PC-9 (cell line): ENCODE measurements at regions not wholly inside any gene's neighbourhood (a gene's known extent, or its start where the extent isn't known, plus 50 kb on each side); places are given as distances from the start of the nearest gene placed in this dataset.

Experiments
- BruUV-seq: library from RNA; stranded (reverse); fragments of 400-500 nt; replicated peaks from 2 replicates; lab custom pipeline; 2021; lab: Mats Ljungman, UMichigan
- CTCF ChIA-PET: fragments of 300-600 bp; sonication (Branson Sonifier 250); formaldehyde crosslinking; loops from one replicate; lab custom pipeline; 2022; ENCODE audit warnings: antibody characterized with exemption; lab: Charles Lee
- POLR2A ChIA-PET: fragments of 300-600 bp; sonication (Branson Sonifier 250); formaldehyde crosslinking; loops from one replicate; lab custom pipeline; 2022; ENCODE audit warnings: antibody characterized with exemption; ENCODE audit not compliant: unreplicated experiment; lab: Charles Lee
- DNase-seq, 2 experiments: peaks; one replicate each; pipeline versions ENCODE4 v3.0.0 to v3.0.0-alpha.2; 2015 to 2022; ENCODE audit warnings: mixed read lengths in 1 of 2
- H2AFZ ChIP-seq: fragments of 200-600 bp; sonication (generic); 2 replicates; pipeline ENCODE4 v1.8.1; 2017; ENCODE audit warnings: antibody characterized with exemption
- H3F3A ChIP-seq: fragments of 200-600 bp; sonication (generic); 2 replicates; pipeline ENCODE4 v1.8.1; 2017; ENCODE audit warnings: antibody characterized with exemption, mild to moderate bottlenecking, low read depth; ENCODE audit not compliant: insufficient read depth
- H3K27ac ChIP-seq: fragments of 200-600 bp; sonication (generic); 2 replicates; pipeline ENCODE4 v1.6.1; 2016; ENCODE audit warnings: mixed run types
- H3K27me3 ChIP-seq: fragments of 200-600 bp; sonication (generic); 2 replicates; pipeline ENCODE4 v1.6.1; 2016; ENCODE audit warnings: low read depth, mixed run types; ENCODE audit not compliant: insufficient read depth
- H3K36me3 ChIP-seq: fragments of 200-600 bp; sonication (generic); 2 replicates; pipeline ENCODE4 v1.6.1; 2016; ENCODE audit warnings: low read depth, mixed run types
- H3K4me1 ChIP-seq: fragments of 200-600 bp; sonication (generic); replicated peaks from 2 replicates; pipeline ENCODE4 v1.6.1; 2016; ENCODE audit warnings: mixed run types; ENCODE audit not compliant: insufficient read depth
- H3K4me2 ChIP-seq: fragments of 200-600 bp; sonication (generic); 2 replicates; pipeline ENCODE4 v1.6.1; 2017; ENCODE audit warnings: mixed run types
- H3K4me3 ChIP-seq: fragments of 200-600 bp; sonication (generic); 2 replicates; pipeline ENCODE4 v1.6.1; 2016; ENCODE audit warnings: mixed run types
- H3K79me2 ChIP-seq: fragments of 200-600 bp; sonication (generic); 2 replicates; pipeline ENCODE4 v1.6.1; 2017; ENCODE audit warnings: low read depth, mixed run types
- H3K9me2 ChIP-seq: fragments of 200-600 bp; sonication (generic); 2 replicates; pipeline ENCODE4 v1.8.1; 2017; ENCODE audit warnings: mild to moderate bottlenecking; ENCODE audit not compliant: insufficient read depth
- H3K9me3 ChIP-seq: fragments of 200-600 bp; sonication (generic); 2 replicates; pipeline ENCODE4 v1.8.1; 2016; ENCODE audit warnings: low read depth; ENCODE audit not compliant: insufficient read depth
- H4K20me1 ChIP-seq: fragments of 200-600 bp; sonication (generic); 2 replicates; pipeline ENCODE4 v1.8.1; 2017; ENCODE audit not compliant: insufficient read depth
- CTCF ChIP-seq: fragments of 200-600 bp; sonication (generic); conservative IDR thresholded peaks from 2 replicates; pipeline ENCODE4 v1.6.1; 2017; ENCODE audit warnings: mixed run types, antibody characterized with exemption, mild to moderate bottlenecking, moderate library complexity
- EZH2 ChIP-seq: fragments of 200-600 bp; sonication (generic); IDR thresholded peaks from 2 replicates; pipeline ENCODE4 v1.8.0; 2017; ENCODE audit warnings: antibody characterized with exemption, low read depth
- intact Hi-C: fragments of 100-400 bp; cut with micrococcal nuclease; formaldehyde crosslinking; loops from one replicate; pipeline ENCODE4 v1.10.0; 2022; ENCODE audit not compliant: unreplicated experiment

GRCh38 chr10:3532644-3533043 lies 252.4 kb downstream of the KLF6 start:
- H3K79me2 ChIP-seq: no peaks in the 10 kb centered on the region
- peak overlapping the region; percentile 46; the same call in 1 of the 2 replicates for H3K4me3 ChIP-seq
- no TSS peak for BruUV-seq
- no peaks in the 10 kb centered on the region for H3K27me3 ChIP-seq
- peaks cover 17% of the 10 kb centered on the region for H3K4me1 ChIP-seq
- peak overlapping the region; percentile 96 for H3K27ac ChIP-seq
- ChIA-PET CTCF (no interaction called here), POLR2A (no interaction called here)
- H3F3A ChIP-seq: peaks cover 8% of the 10 kb centered on the region
- TF ChIP-seq CTCF (no peak), EZH2 (no peak)
- H3K9me3 ChIP-seq: no peaks in the 10 kb centered on the region
- intact Hi-C loops: loop anchor here (2.0 to 5.0 kb wide), 2 partner anchors 64 to 250 kb away; no protein-coding TSS in a partner anchor
- H3K4me2 ChIP-seq: peak overlapping the region; percentile 93
- H4K20me1 ChIP-seq: no peaks in the 10 kb centered on the region
- no peaks in the 10 kb centered on the region for H3K9me2 ChIP-seq
- H2AFZ ChIP-seq: 0 out of 2 replicates have a peak overlapping the region, but pooled peaks have one; percentile 58
- peak; percentile 65 to 78 for DNase-seq
- no peaks in the 10 kb centered on the region for H3K36me3 ChIP-seq

- H3K4me3 ChIP-seq: no peak overlapping the region
- H3F3A ChIP-seq: peaks cover 8% of the 10 kb centered on the region
- no peaks in the 10 kb centered on the region for H3K36me3 ChIP-seq
- BruUV-seq: no TSS peak
- H3K4me2 ChIP-seq: no peak overlapping the region
- no peaks in the 10 kb centered on the region for H3K9me3 ChIP-seq
- H3K27ac ChIP-seq: no peak overlapping the region
- H3K27me3 ChIP-seq: no peaks in the 10 kb centered on the region
- POLR2A ChIA-PET: no interaction called here
- no peaks in the 10 kb centered on the region for H3K9me2 ChIP-seq
- intact Hi-C loops: loop anchor here (2.0 to 5.0 kb wide), 2 partner anchors 63 to 251 kb away; no protein-coding TSS in a partner anchor
- no peak for DNase-seq
- CTCF ChIA-PET: no interaction called here
- no peak for TF ChIP-seq EZH2
- no peak for TF ChIP-seq CTCF
- H2AFZ ChIP-seq: no peak overlapping the region
- H3K79me2 ChIP-seq: no peaks in the 10 kb centered on the region
- H3K4me1 ChIP-seq: peaks cover 17% of the 10 kb centered on the region
- H4K20me1 ChIP-seq: no peaks in the 10 kb centered on the region
Observed at GRCh38 chr10:3531670-3532069, 253.3 kb downstream of the KLF6 start.

GRCh38 chr10:3530783-3531645 lies 254.0 kb downstream of the KLF6 start:
- Histone ChIP-seq H3K4me1 (peaks cover 19% of the 10 kb centered on the region), H3K36me3 (no peaks in the 10 kb centered on the region), H3K4me3 (no peak overlapping the region), H3K27ac (no peak overlapping the region), H2AFZ (no peak overlapping the region), H4K20me1 (no peaks in the 10 kb centered on the region), H3K27me3 (no peaks in the 10 kb centered on the region), H3K4me2 (no peak overlapping the region), H3K79me2 (no peaks in the 10 kb centered on the region), H3K9me3 (no peaks in the 10 kb centered on the region), H3K9me2 (no peaks in the 10 kb centered on the region), H3F3A (peaks cover 8% of the 10 kb centered on the region)
- no peak for TF ChIP-seq EZH2
- no peak for TF ChIP-seq CTCF
- ChIA-PET CTCF (interaction anchor here (0.5 kb wide), 1 partner anchor 1227 kb away, joined by 3 read pairs; no protein-coding TSS in a partner anchor), POLR2A (no interaction called here)
- no TSS peak for BruUV-seq
- no peak for DNase-seq
- intact Hi-C loops: loop anchor here (5.0 kb wide), 1 partner anchor 251 kb away; no protein-coding TSS in a partner anchor
